Uterus (tissue), 3 donors: ENCODE measurements at regions not wholly inside any gene's neighbourhood (a gene's known extent, or its start where the extent isn't known, plus 50 kb on each side); places are given as distances from the start of the nearest gene placed in this dataset.

Source experiments
- DNase-seq, 2 donors: peaks; one replicate each; pipeline ENCODE4 v3.0.0-alpha.2; 2019 to 2020
- H3K27ac ChIP-seq, 2 donors: fragments of 200-600 bp; sonication (generic); 1 replicate in 1 of 2; 2 replicates in 1 of 2; pipeline ENCODE4 v1.5.1; 2016 to 2018
- H3K27me3 ChIP-seq, 2 donors: fragments of 200-600 bp; sonication (generic); one replicate each; pipeline ENCODE4 v1.5.1; 2018 to 2019; ENCODE audit warnings: control low read depth in 1 of 2
- H3K36me3 ChIP-seq, 2 donors: fragments of 200-600 bp; sonication (generic); one replicate each; pipeline ENCODE4 v1.5.1; 2019; ENCODE audit warnings: control low read depth in 1 of 2
- H3K4me1 ChIP-seq, 2 donors: fragments of 200-600 bp; sonication (generic); one replicate each; pipeline ENCODE4 v1.5.1; 2018 to 2019; ENCODE audit warnings: control low read depth in 1 of 2
- H3K4me3 ChIP-seq, 2 donors: fragments of 200-600 bp; sonication (generic); 1 replicate in 1 of 2; 2 replicates in 1 of 2; pipeline ENCODE4 v1.5.1; 2018 to 2019; ENCODE audit warnings: mild to moderate bottlenecking in 1 of 2
- H3K9me3 ChIP-seq, 2 donors: fragments of 200-600 bp; sonication (generic); one replicate each; pipeline ENCODE4 v1.5.1; 2019; ENCODE audit warnings: control low read depth in 1 of 2
- POLR2A ChIP-seq, 2 donors: fragments of 450-650 bp; IDR thresholded peaks; one replicate each; pipeline ENCODE4 v1.6.1; 2016; ENCODE audit warnings: antibody characterized with exemption in 2 of 2, mild to moderate bottlenecking in 1 of 2, moderate library complexity in 1 of 2
- intact Hi-C: fragments of 100-400 bp; cut with DNase I; formaldehyde crosslinking; loops from one replicate; pipeline ENCODE4 v1.15.1; 2023; ENCODE audit warnings: low total_unique reads
- TF ChIP-seq, protein P1 (sequence below), 4 experiments: fragments of 200-600 bp in 2 of 4; fragments of 450-650 bp in 2 of 4; sonication (generic) in 2 of 4; IDR thresholded peaks; one replicate each; pipeline ENCODE4 v1.5.1; 2016 to 2019; ENCODE audit warnings: antibody characterized with exemption in 4 of 4, mild to moderate bottlenecking in 2 of 4, moderate library complexity in 1 of 4
- donor health status: DM: yes; HTN: yes; CAD: no.

DNA sequence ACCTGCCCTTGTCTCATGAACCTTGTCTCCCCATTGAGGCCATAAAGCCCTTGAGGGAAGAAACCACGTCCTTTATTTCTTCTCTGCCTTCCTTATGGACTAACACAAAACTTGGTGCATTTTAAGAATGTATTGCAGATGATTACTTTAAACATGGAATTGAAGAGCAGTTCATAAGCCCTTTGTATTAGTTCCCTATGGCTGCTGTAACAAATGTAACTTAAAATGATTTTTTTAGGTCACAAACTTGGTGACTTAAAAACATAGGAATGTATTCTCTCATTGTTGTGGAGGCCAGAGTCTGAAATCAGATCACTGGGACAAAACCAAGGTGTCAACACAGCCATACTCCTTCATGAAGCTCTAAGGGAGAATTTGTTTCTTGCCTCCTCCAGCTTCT lies 185.5 kb downstream of the PHLDA1 start:
- no peaks in the 10 kb centered on the region for H3K4me1 ChIP-seq
- intact Hi-C loops: no loop called here
- H3K36me3 ChIP-seq: no peaks in the 10 kb centered on the region
- DNase-seq: no peak
- no peak overlapping the region for H3K4me3 ChIP-seq
- no peak for TF ChIP-seq POLR2A (IDR thresholded peaks at IDR 0.05)
- TF ChIP-seq, protein P1, sequence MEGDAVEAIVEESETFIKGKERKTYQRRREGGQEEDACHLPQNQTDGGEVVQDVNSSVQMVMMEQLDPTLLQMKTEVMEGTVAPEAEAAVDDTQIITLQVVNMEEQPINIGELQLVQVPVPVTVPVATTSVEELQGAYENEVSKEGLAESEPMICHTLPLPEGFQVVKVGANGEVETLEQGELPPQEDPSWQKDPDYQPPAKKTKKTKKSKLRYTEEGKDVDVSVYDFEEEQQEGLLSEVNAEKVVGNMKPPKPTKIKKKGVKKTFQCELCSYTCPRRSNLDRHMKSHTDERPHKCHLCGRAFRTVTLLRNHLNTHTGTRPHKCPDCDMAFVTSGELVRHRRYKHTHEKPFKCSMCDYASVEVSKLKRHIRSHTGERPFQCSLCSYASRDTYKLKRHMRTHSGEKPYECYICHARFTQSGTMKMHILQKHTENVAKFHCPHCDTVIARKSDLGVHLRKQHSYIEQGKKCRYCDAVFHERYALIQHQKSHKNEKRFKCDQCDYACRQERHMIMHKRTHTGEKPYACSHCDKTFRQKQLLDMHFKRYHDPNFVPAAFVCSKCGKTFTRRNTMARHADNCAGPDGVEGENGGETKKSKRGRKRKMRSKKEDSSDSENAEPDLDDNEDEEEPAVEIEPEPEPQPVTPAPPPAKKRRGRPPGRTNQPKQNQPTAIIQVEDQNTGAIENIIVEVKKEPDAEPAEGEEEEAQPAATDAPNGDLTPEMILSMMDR (IDR thresholded peaks at IDR 0.05): no peak
- no peaks in the 10 kb centered on the region for H3K27me3 ChIP-seq
- H3K9me3 ChIP-seq: no peaks in the 10 kb centered on the region
- no peak overlapping the region for H3K27ac ChIP-seq

- no peak for DNase-seq
- no peak overlapping the region for H3K4me3 ChIP-seq
- TF ChIP-seq, protein P1 (IDR thresholded peaks at IDR 0.05): no peak
- no peak for TF ChIP-seq POLR2A (IDR thresholded peaks at IDR 0.05)
- no peak overlapping the region for H3K27ac ChIP-seq
- no peaks in the 10 kb centered on the region for H3K27me3 ChIP-seq
- H3K36me3 ChIP-seq: no peaks in the 10 kb centered on the region
- H3K9me3 ChIP-seq: no peaks in the 10 kb centered on the region
- intact Hi-C loops: no loop called here
- H3K4me1 ChIP-seq: no peaks in the 10 kb centered on the region
Observed at GRCh38 chr12:75844985-75845384, 186.6 kb downstream of the PHLDA1 start.

- Histone ChIP-seq H3K9me3 (no peaks in the 10 kb centered on the region), H3K36me3 (no peaks in the 10 kb centered on the region), H3K4me1 (no peaks in the 10 kb centered on the region), H3K27ac (no peak overlapping the region), H3K4me3 (no peak overlapping the region), H3K27me3 (no peaks in the 10 kb centered on the region)
- DNase-seq: no peak
- TF ChIP-seq, protein P1 (IDR thresholded peaks at IDR 0.05): no peak
- no peak for TF ChIP-seq POLR2A (IDR thresholded peaks at IDR 0.05)
- intact Hi-C loops: no loop called here
Observed at GRCh38 chr12:75844049-75844770, 187.4 kb downstream of the PHLDA1 start.

DNA sequence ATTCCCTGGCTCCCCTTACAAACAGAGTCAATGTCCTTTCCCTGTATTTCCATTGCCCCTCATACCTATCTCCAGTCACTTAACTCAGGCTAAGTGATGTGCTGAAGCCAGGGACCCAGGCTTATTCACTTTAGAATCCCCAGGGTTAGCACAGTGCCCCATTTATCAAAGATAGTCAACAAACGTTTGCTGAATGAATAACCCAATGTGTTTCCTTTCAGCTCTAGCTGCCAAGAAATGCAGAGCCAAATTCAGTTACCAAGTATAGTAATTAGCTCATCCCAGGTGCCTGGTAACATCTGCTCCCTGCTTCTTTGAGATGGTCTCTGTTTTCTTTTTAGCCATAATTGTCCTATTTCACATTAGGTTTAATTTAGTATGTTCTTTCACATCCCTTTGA lies 189.5 kb downstream of the PHLDA1 start:
- Histone ChIP-seq H3K27ac (no peak overlapping the region), H3K36me3 (no peaks in the 10 kb centered on the region), H3K9me3 (no peaks in the 10 kb centered on the region), H3K27me3 (no peaks in the 10 kb centered on the region), H3K4me3 (no peak overlapping the region), H3K4me1 (no peaks in the 10 kb centered on the region)
- TF ChIP-seq, protein P1 (IDR thresholded peaks at IDR 0.05): no peak
- no peak for TF ChIP-seq POLR2A (IDR thresholded peaks at IDR 0.05)
- no peak for DNase-seq
- intact Hi-C loops: no loop called here

DNA sequence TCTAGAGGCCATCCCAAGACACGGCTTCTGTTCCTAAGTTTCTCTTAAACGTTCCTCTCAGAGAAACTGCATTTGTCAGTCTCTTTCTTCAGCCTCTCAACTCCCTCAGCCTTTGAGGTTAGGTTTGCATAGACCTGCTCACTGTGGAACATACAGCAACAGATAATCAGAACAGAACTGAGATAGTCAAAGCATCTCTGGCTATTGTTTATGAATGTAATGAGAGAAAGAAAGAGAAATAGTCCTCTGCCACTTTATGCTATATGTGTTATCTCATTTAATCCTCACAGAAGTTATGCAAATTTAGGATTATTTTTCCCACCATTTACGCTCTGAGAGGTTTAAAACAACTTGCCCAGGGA lies 190.6 kb downstream of the PHLDA1 start:
- TF ChIP-seq, protein P1 (IDR thresholded peaks at IDR 0.05): no peak
- no peak for TF ChIP-seq POLR2A (IDR thresholded peaks at IDR 0.05)
- no peaks in the 10 kb centered on the region for H3K36me3 ChIP-seq
- H3K27me3 ChIP-seq: no peaks in the 10 kb centered on the region
- DNase-seq: no peak
- H3K9me3 ChIP-seq: no peaks in the 10 kb centered on the region
- H3K4me1 ChIP-seq: no peaks in the 10 kb centered on the region
- no peak overlapping the region for H3K27ac ChIP-seq
- intact Hi-C loops: no loop called here
- H3K4me3 ChIP-seq: no peak overlapping the region
